Daoy (cell line): ENCODE measurements at regions not wholly inside any gene's neighbourhood (a gene's known extent, or its start where the extent isn't known, plus 50 kb on each side); places are given as distances from the start of the nearest gene placed in this dataset.

Experiments
- DNase-seq: peaks from one replicate; pipeline ENCODE4 v3.0.0-alpha.2; 2015; ENCODE audit warnings: low read depth

DNA sequence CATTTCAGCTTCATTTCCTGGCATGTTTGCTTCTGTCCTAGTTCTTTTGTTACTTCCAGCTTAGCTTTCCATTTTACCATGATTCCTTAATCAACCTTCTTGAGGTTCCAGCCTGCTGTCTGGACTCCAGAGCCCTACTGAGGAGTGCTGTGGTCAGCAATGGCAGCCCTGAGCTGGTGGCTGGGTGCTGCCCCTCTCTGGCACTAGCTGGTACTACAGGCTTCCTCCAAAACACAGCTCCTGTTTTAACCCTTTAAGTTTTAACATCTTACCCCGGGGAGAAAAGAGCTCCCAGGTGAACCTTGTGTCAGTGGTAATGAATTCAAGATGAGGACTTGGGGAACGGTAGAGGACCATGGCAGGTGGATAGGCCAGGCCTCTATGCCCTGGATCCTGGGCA lies 395.5 kb downstream of the TMEM114 start:
- peak; percentile 10 for DNase-seq

DNA sequence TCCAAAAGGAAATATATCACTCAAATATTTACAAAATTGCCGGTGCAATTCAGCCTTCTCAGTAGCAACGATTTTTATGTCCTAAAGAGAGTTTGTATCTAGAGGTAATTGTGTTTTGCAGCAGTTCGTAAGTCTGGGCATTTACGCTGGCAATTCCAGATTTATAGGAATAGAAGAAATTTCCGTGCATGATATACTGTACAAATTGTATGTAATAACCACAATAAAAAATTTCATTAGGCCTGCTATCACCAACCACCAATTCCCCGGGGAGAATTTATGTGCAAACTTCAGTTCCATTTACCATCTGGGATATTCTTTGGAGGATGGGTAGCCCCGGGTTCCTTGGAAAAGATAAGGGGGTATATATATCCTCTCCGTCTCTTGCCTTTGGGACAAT lies 401.5 kb downstream of the TMEM114 start:
- no peak for DNase-seq

- no peak for DNase-seq
Measured at GRCh38 chr16:8187782-8188372, 402.4 kb downstream of the TMEM114 start.

DNA sequence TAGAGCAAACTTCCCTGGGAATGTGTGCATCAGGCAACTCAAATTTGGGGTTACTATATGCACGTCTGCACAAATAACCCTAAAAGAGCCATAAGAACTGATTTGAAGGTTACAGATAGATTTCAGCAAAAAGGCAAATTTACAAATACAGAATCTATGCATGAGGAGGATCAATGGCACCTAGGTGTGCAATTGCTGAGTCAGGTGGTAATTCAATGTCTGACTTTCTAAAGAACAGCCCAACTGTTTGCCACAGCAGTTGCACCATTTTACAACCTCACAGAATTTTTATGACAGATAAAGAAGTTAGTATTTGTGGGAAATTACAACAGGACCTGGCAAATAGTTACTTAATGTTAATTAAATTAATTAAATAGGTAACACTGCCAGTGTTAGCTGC lies 405.5 kb downstream of the TMEM114 start:
- DNase-seq: no peak

- DNase-seq: no peak
Measured at GRCh38 chr16:8183176-8184099, 406.9 kb downstream of the TMEM114 start.

DNA sequence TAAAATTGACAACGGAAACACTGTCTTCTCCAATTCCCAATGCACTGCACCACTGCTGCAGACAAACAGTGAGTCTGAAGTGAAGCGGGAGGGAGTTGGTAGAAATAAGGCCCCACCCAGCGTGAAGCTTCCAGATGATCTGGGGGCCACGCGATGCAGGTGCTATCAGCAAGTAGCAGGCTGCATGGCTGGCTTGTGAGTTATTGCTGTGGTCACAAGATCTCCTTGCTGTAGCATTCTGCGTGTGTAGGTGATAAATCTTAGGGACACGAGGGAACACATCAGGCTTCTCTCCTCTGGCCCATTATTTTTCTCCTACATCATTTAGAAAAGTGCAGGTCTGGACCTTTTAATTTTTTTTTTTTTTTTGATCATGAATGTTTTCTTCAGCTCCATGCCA lies 407.6 kb downstream of the TMEM114 start:
- DNase-seq: no peak

DNA sequence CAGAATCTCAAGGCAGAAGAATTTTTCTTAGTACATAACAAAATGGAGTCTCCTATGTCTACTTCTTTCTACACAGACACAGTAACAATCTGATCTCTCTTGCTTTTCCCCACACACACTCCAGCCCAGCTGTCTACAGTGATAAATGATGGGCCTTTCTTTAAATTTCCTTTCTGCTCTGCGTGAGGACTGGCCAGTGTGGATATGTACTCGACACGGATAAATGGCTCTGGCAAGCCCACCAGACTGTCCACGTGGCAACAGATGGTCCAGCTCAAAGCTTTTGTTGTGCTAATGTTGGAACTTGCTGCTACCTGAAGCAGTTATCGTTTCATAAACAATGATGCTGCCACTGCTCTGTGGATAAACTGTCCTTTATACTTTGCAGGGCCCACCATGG lies 410.7 kb downstream of the TMEM114 start:
- DNase-seq: no peak

DNA sequence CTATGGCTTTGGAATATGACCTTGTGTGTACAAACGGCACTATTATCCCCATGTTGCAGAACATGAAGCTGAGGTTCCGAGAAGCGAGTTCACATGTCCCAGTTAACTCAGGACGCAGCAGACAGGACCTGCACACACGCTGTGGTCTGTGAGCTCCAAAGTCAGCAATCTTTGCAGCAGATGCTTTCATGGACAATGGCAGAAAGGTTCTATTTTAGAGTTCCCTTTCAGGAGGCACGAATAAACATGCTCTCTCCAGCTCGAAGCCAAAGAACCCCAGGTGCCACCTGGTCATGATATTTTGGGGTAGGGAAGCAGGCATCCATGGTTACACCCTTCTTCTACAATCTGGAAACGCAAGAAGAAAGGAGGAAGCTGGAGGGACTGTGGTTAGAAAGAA lies 412.0 kb downstream of the TMEM114 start:
- DNase-seq: no peak

GRCh38 chr16:8175411-8175810 lies 414.9 kb downstream of the TMEM114 start:
- DNase-seq: no peak

GRCh38 chr16:8173111-8173644 lies 417.1 kb downstream of the TMEM114 start:
- peak; percentile 74 for DNase-seq

- no peak for DNase-seq
Measured at GRCh38 chr16:8172551-8172950, 417.8 kb downstream of the TMEM114 start.

GRCh38 chr16:8168016-8168415 lies 422.3 kb downstream of the TMEM114 start:
- DNase-seq: no peak

- DNase-seq: no peak
Measured at GRCh38 chr16:8167436-8167835, 422.9 kb downstream of the TMEM114 start.

DNA sequence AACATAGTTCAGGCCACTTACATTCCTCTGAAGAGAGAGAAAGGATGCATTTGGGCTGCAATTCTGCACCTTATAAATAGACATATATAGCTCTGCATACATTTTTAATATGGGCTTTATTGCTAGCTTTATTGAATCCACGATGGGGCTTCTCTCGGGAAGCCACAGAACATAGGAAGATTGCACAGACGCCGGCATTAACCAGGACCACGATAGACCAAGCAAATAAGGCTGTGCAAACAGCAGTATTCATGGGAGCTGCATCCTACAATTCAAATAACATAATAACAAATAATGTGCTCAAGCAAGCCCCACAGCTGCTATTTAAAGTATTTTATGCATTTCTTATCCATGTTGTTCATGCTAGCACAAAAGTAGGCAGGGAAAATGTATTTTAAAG lies 432.3 kb downstream of the TMEM114 start:
- no peak for DNase-seq

- no peak for DNase-seq
Measured at GRCh38 chr16:8155275-8155674, 435.0 kb downstream of the TMEM114 start.

DNA sequence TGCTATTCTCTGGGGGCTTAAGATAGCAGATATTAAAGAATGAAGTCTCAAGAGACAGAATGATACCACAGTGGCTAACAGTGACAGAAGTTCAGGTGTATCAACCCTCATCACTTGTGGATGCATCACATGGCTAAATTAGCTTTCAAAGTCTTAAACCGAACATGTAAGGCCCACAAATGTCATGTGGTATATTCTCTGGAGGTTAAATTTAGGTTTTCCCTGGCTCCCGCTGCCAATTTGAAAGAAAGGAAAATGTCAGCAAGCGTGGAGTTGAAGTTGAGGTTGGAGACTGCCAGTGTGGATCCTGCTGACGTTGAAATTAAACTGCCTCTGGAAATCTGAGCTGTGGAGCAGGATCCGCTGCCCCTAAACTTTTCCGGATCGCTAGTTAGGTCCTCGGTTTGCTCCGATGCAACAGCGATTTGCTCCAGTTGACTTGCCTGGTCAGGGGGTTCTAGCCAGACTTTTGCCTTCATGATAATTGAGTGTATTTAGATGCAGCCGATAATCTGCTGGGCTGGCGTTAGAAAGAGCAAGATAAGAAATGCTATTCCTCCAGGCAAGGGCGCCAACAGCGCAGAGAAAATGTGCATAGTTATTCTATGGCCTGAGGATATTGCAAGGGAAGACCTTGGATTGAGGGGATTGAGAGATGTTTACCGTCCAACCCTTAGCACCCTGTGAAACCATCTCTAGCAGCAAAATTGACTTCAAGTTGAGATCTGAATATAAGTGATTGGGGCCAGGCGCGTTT lies 443.9 kb downstream of the TMEM114 start:
- no peak for DNase-seq

DNA sequence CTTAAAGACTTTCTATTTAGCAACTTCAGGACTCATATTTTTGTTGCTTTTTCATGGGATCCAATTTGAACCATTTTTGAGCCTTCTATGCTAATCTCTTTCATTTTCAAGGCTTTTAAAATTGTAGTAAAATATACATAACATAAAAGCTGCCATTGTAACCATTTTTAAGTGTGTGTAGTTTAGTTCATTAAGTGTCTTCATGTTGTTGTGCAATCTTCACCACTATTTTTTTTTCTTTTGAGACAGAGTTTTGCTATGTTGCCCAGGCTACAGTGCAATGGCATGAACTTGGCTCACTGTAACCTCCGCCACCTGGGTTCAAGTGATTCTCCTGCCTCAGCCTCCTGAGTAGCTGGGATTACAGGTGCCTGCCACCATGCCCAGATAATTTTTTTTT lies 451.6 kb downstream of the TMEM114 start:
- no peak for DNase-seq

GRCh38 chr16:8137606-8138005 lies 452.7 kb downstream of the TMEM114 start:
- DNase-seq: no peak

DNA sequence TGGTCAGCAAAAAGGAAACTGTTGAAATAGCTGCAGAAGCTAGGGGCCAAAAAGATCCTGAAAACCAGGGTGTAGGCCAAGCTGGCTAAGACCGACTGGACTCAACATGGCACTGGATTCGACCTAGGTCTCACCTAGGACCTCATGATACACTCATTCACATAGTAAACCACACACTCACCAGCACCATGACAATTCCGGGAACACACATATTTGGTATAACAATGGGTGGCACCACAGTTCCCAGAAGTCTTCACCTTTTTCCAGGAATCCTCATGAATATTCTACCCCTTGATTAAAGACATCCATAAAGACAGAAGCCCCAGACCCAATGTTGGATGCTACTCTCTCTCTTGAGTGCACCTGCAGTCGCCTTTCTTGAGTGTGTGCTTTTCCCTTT lies 460.1 kb downstream of the TMEM114 start:
- DNase-seq: no peak

GRCh38 chr16:8127070-8127469 lies 463.2 kb downstream of the TMEM114 start:
- no peak for DNase-seq

DNA sequence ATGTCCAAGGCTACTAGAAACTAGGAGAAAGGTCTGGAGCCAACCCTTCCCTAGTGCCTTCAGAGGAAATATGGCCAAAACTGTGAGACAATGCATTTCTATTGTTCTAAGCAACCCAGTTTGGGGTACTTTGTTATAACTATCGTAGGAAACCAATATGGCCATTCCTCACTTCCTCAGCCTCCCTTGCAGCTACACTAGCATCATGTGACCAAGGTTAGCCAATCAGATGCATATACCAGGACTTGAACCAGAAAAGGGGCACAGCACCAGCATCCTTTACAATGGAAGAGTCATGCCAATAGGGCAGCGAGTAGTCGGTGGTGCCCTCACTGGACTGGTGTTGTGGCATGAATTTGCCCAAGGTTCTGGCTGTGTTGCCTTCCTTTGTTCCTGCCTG lies 464.0 kb downstream of the TMEM114 start:
- DNase-seq: no peak

DNA sequence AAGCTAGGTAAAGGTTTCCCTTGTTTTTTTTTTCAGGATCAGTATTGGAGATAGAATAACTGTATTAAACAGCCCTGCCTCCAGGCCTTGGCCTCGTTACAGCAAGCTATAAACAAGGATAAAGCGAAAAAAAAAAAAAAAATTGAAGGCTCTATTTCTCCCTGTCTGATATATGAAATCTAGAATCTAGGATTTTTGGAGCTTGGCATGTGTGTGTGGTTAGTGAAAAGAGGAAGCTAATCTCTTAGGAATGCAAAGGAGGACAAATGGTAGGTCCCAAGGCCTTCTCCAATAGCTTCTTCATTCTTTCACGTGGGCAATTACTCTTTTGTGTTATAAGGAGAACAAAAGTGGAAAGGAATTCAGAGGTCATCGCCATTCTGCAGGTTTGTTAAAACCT lies 470.3 kb downstream of the TMEM114 start:
- no peak for DNase-seq
